HG02840 (cell line): ENCODE measurements at regions not wholly inside any gene's neighbourhood (a gene's known extent, or its start where the extent isn't known, plus 50 kb on each side); places are given as distances from the start of the nearest gene placed in this dataset.
"Not testable (repeated sequence)": the region's sequence is repeated elsewhere in the genome, so short reads cannot be mapped to it uniquely, and the experiment has no call there.

Source experiments
- ATAC-seq: cut with Tn5 transposase; IDR thresholded peaks from one replicate; pipeline ENCODE4 v1.9.1; 2021; ENCODE audit warnings: mild to moderate bottlenecking, moderate library complexity, moderate number of reproducible peaks; ENCODE audit not compliant: unreplicated experiment, low FRiP score

DNA sequence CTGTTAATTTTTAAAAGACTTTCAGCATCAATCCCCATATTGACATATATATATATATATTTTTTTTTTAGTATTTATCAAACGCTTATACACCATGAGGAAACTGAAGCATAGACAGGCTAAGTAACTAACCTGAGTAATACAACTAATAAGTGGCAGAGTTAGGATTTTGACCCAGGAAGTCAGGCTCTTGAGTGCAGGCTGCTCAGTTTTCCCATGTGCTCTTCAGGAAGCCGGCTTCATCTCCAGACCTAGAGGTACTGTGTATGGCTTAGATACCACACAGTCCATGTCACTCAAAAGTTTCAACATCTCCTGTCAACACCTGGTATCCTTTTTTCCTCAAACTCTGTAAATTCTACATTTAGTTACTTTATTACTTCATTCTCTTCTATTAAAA, 841.7 kb upstream of the ACVR2A start:
- ATAC-seq: no peak

DNA sequence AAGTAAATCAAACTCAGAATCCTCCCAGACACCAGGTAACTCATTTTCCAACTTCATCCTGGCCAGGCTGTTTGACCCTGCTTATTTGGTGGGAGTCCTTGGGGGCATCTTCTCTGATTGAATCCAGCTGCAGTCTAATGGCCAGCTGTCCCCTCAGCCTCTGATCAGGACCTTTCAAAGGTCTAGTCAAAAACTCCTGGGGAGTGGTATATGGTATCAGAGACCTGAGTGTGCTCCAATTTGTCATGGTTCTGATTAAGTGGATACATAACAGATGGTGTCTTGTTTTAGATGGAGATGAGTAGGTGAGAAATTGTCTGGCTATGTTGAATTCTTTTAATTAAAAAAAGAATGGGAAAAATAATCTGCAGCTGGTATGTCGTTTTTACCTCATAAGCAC, 842.6 kb upstream of the ACVR2A start:
- ATAC-seq: no peak

DNA sequence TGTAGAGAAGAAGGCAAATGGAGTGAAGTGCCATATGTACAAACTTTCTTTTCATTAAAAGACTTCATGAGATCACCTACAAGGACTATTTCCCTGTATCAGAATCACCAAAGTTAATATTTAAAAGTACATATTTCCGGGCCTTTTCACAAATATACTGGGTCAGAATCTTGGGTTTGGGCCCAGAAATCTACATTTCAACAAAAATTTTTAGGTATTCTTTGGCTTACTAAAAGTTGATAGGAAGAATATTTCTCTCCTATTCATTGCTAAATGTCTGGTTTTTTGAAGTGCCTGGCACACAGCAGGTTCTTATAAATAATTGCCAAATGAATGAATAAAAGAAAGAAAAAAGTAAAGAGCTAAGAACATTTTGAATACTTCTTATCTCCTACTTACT, 843.8 kb upstream of the ACVR2A start:
- no peak for ATAC-seq

DNA sequence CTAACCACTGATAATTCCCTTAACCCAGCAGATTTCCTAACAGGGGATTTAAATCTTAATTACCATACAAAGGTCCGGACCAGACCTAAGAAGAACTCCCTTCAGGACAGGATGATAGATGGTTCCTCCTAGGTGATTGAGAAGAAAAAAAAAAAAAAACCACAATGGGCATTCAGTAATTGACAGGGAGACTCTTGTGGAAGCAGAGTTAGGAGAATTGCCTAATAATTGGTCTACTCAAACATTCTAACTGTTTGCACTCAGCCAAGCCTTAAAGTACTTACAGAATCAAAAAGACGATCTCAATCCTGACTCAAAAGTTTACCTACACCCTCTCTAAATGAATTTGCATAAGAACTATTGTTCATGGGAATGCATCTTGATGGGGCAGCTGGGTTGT, 844.7 kb upstream of the ACVR2A start:
- ATAC-seq: not testable (repeated sequence)

DNA sequence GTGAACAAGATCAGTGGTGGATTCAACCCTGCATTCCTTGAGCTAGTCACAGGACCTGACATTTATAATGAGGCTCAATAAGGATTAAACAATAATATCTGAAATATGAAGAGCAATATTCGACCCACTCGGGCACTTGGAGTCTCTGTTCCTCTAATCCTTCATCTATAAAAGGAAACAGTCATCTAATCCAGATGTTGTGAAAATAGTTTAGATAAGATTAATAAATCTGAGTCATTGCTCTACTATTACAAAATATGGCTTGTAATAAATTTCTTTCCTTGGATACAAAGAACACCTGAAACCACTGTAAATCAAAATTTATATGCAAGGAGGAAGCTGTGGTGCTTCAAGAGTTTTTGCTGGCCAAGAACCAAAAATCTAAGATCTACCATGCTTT, 846.9 kb upstream of the ACVR2A start:
- no peak for ATAC-seq

DNA sequence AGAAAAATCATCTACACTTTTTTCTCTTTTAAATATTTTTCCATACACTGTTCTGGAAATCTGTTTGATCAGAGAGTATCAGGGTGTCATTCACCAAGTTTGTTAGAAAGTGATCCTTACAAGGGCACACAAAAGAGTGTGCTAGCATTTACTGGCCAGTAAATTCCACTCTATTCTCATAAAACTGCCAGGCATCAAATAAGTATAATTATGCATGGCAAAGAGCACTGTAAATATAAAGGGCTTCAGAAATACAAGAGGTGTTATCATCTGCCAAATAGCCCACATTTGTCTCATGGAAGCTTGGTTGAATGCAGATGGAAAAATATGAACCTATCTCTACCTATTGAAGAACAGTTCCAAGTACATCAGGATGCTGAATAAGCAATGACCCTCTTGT, 847.3 kb upstream of the ACVR2A start:
- no peak for ATAC-seq

DNA sequence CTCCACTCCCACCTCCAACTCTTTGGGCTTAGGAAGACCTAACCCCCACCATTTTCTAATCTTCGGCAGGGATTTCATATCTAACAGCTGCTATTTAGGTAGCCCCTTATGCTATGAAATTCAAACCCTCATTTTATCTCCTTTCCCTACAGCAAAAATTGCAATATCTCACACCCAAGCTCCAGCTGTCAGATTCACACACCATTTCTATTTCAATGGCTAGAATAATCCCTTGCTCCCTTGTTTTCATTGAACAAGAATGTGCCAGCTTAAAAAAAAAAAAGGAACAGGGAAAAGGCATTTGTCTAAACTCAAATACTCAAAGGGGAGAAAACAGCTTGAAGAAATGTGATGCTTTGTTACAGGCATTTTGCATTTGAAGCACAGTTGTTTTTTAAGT, 850.6 kb upstream of the ACVR2A start:
- no peak for ATAC-seq

DNA sequence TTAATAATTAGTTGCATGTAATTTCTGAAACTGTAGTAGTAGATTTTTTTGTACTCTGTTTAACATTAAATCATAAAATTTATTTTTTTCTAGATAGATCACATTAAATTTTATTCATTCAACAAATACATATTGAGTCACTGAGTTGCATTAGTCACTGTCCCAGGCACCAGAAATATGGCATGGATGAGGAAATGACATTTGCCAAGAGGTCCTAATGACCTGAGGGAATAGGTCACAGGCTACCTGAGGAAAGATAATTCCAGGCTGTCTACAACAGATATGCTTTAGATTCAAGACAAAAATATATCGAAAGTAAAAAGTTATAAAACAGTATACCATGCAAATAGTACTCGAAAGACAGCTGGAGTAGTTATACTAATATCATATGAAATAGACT, 852.4 kb upstream of the ACVR2A start:
- ATAC-seq: no peak

DNA sequence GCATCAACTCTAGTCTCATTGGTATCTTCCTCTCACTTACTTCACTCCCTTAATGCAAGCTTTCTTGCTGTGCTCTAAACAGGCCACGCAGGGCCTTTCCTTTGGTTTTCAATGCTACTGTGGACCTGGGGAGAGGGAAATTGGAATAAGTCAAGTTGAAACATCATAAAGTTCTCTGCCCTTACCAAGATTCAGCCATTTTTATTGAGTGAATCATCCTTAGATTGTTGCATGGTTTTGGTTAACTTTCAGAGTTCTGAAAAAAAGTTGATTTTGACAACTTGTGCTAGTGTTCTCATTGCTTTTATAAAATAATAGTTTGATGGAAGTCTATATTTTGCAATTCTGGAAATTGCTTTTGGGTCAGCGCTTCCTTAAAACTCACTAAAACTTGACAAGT, 852.8 kb upstream of the ACVR2A start:
- no peak for ATAC-seq

DNA sequence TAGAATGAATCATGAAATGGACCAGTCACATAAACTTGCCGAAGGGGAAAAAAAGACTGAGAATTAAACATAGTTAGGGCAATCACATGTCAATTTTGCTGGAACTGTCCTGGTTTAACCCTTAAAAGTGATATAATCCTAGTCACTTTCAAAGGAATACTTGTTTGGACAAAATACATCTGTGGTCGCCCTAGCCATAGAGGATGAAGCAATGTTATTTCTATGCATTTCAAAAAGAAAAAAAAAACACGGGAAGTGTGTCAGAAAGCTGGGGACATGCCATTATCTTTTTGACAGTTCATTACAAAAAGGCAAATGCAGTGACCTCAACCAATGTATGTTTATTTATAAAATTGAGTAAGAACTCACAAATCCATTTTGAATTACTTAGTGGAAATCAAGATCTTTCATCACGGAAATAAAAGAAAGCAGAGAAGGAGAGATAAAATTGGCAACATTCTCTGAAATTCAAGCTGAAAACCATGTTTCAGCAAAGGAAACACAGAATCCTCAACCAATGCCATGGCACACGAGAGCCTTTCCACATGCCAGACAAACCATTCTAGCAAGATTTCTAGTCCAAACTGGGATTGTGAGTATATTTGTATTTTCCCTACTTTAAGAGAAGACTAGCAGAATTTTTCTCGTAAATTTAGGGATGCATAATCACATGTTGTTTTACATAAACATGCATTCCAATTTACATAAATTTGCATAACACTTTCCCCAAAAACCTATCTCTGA, 854.3 kb upstream of the ACVR2A start:
- ATAC-seq: no peak

DNA sequence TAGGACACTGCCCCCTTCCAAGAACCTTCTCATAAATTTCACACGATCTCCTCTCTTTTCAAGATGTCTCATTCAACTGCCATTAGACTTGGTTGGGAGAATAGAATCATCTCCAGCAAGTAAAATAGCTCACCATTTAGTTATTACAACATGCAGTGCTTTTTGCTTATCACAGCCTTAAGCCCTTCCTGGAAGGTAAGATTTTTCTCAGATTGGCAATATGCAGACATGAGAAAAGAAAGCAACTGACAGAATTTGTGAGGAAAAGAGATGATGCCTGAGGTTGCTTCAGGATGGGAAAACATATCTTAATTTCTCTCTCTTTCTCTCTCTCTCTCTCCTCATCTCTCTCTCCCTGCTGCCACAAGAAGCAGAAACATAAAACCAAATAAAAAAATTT, 855.1 kb upstream of the ACVR2A start:
- no peak for ATAC-seq

DNA sequence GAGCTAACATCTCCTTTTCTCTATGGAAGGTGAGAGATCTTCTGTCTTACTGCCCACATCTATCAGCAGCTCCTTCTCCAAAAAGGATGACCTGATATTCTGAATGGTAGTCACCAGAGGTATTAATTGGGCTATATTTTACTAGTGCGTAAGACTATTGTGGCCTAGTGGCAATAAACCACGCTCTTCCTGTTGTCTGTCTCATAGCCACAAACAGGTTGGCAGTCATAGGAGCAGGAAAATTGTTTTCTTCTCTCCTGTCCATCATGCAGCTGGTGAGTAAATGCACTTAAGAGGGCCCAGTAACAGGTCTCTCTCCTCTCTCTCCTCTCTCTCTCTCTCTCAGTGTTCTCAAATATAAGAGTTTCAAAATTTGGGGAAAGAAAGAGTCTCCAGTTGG, 856.8 kb upstream of the ACVR2A start:
- no peak for ATAC-seq

DNA sequence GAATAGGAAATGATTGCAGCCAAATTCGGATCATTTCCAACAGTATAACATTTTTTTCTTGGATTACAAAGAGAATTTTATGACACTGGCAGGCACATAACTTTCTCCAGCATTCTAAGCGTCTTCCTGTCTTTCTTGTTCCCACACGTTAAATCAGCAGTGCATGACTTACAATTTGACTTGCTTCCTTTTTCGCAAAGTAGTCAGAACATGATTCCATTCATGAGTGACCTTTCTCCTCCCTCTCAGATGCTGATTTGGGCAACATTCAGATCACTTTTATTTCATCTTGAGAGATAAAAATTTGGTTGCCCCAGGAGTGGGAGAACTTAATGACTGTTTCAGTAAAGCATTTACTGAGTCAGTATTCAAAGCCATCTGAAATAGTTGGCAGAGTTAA, 858.7 kb upstream of the ACVR2A start:
- ATAC-seq: no peak

DNA sequence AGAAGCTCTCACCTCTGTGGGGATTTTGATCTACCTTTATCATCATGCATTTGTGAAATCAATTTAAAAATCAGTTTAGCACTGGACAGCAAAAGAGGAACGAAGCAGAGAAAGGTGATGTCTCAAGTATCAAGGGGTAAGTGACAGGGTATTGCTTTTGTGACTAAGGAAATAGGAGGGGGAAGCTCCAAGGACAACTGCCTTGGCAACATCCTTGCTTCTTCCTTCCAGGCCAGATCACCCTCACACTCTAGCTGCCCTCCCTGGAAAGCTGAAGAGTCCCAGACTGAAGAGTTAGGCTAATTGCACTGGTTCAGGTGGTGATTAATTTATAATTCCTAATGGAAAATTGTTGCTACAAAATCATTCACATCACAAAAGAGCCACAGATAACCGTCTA, 859.1 kb upstream of the ACVR2A start:
- ATAC-seq: no peak

DNA sequence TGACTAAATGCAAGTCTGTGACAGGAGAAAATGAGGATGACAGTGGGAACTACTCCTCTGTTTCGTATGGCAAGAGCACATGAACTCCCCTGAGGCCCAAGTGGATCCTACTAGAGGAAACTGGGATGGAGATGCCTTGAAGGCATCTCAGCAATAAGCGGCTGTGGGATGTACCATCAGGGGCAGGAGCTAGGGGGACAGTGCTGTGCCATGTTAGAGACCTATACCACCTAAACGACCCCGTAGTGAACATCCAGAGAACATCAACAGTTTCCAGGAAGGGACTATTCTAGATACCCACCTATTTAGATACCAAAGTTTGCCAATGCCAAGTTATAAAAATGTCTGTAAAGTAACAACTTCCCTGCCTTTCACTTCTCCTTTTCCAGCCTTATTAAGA, 860.8 kb upstream of the ACVR2A start:
- no peak for ATAC-seq

DNA sequence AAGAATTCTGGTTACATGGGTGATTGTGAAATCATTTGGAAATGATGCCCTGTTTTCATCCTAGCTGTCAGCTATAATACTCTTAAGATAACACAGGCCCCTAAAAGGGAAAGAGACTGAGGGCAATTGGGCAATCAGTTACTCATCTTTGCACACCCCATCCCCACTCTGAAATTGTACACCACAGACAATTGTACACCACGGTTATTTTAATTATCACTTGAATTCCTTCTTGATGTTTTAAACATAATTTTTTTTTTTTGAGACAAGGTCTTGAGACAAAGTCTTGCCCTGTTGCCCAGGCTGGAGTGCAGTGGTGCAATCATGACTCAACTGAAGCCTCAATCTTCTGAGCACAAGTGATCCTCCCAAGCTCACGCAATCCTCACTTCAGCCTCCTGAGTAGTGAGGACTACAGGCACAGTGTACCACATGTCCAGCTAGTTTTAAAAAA, 862.4 kb upstream of the ACVR2A start:
- ATAC-seq: no peak

DNA sequence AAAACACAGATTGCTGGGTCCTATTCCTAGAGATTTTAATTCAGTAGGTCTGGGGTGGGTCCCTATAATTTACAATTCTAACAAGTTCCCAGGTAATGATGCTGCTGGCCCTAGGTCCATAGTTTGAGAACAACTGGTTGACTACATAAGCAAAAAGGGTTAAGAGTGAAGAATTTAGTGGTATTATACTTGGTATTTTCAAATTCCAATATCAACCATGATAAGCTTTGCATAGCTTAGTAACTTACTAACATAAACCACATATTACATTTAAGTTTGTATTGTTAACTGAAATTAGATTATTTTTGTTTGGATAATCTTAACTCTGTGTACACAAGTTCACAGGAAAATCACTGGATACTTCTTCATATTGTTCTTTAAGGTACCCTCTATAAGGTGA, 862.9 kb upstream of the ACVR2A start:
- ATAC-seq: no peak

DNA sequence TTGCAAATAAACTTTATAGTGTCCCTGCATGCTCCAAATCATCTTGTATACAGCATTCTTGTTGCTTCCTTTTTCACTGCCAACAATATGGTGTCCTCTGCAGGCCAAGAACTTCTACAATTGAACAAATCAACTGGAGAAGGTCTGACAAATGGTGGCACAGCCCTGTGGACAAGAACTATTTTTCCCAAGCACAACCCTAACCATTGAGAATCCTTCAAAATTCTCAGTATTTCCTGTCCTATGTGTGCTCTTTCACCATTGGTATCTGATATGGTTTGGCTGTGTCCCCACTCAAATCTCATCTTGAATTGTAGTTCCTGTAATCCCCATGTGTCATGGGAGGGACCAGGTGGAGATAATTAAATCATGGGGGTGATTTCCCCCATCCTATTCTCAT, 865.1 kb upstream of the ACVR2A start:
- ATAC-seq: no peak

DNA sequence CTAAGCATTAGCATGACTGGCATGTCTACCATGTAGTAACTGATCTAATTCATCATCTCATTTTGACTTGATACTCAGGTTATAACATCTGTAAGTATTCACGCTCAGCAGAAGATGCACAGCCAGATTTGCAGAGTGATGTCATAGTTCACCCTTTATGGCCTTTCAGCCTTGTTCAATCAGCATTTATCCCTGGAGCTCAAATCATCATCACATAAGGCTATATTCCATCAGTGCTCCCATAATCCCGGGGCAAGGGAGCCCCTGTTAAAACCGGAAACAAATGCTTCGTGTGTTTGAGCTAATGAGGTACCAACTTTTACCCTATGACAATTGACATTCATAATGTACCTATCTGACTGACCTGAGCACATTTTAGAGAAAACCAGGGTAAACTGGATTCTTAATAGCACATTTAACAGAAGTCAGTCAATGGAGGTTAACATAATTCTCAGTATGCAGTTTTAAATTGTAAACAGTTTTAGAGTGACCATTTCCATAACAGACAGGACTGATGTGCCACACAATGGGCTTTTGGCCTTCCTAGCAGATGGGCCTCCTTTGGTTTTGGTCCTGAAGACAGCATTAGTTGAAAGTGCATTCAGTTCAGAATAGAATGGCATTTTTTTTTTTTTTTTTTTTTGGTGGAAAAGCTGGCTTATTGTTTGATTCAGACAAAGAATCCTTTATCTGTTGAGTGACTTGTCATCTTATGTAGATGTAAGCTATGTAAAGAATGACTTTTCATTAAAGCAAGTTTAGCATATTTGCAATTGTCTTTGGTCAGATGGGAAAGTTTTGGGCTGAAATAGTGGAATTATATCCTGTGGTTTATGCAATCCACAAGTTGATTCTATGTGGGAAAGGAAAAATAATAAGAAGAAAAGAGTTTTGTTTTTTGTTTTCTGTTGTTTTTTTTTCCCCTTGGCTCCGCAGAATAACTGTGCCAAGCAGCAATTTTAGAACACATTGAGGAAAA, 866.0 kb upstream of the ACVR2A start:
- ATAC-seq: no peak

DNA sequence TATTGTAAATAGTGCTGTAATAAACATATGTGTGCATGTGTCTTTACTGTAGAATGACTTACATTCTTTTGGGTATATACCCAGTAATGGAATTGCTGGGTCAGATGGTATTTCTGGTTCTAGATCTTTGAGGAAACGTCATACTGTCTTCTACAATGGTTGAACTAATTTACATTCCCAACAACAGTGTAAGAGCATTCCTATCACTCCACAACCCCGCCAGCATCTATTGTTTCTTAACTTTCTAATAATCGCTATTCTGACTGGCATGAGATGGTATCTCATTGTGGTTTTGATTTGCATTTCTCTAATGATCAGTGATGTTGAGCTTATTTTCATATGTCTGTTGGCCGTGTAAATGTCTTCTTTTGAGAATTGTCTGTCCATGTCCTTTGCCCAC, 873.8 kb upstream of the ACVR2A start:
- not testable (repeated sequence) for ATAC-seq

DNA sequence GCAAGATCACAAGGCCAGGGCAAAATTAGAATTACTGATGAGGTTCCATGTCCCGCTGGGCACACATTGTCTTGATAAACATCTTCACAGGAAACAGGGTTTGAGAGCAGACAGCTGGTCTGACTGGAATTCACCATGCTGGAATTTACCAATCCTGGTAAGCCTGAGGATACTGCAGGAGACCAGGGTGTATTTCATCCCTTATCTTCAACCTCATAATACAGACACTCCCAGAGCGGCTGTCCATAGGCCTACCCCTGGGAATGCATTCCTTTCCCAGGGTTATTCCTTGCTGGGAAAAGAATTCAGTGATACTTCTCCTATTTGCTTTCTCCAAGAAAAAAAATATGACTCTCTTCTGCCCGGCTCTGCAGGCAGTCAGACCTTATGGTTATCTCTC, 875.1 kb upstream of the ACVR2A start:
- not testable (repeated sequence) for ATAC-seq

DNA sequence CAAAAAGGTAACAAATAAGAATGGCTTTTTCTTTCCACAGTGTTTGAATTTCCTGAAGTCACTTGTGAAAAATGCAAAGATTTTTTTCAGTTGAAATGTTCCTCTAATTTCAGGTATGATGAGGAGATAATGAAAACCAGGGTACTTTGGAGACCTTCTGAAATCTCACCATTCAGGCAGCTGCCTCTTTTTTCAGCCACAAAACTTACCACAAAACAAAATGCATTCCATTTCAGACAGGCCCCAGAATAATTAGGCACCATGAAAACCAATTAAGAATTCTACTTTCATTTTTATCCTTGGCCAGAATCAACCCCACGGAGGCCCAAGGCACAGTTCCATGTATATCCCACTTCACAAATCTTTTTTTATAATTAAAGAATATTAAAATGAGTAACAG, 880.3 kb upstream of the ACVR2A start:
- ATAC-seq: no peak
